ENCODE measurements at regions not wholly inside any gene's neighbourhood (a gene's known extent, or its start where the extent isn't known, plus 50 kb on each side); places are given as distances from the start of the nearest gene placed in this dataset.

DNA sequence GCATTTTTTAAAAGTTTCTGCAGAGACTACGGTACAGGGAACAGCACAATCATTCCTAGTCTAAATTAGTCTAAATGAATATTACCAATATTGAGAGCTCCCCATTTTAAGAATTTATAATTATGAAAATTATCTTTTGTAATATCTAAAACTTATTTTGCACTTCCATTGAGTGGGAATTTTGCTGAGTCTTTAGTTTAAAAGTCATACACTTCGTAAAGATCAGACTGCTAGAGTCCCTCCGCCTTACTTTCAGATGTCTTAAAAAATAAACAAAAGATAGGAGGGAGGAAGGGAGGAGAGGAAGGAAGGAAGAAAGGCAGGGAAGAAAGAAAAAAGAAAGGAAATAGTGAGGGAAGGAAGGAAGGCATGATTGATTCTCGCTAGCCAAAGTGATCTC is 278.2 kb upstream of the PRDM1 start:
- DNase-seq, result no peak

DNA sequence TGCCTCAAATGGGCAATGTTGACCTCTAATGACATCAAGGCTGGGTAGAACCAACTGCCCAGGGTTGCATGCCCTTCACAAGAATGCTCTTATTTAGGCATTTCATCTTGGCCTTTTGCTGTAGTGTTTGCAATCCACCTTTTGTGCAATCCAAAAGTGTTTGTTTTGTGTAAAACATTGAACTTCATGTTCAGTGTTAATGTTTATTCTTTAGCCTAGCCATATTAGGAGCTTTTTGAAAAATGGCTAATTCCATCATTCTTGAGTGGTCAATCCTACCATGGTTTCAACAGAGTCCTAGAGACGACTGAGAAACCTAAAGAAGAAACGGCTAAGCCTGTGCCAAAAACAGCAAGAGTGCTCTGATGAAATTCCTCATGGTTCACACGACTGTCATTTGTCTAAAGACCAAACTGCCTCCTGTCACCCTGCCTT is 279.6 kb upstream of the PRDM1 start:
- DNase-seq, result no peak

DNA sequence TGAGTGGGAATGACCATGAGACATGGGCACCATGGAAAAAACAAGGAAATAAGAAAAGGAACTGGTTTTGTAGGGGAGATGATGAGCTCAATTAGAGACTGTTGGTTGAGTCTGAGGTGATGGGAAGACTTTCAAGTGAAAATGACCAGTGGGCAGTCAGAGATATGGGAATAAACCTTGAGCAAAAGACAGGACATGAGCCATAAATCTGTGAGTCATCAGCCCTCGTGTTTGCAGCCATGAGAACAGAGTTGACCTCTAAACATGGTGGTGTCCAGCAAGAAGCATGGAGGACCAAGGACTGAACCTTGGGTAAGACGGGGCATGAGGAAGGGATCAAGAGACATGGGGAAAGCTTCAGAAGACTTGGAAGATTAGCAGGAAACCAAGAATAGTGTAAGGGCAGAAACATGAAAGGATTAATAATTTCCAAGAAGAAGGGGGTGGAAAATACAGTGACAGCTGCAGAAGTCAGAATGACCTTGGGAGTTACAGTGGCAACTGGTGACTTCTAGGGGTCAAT is 280.6 kb upstream of the PRDM1 start:
- DNase-seq, result no peak

DNA sequence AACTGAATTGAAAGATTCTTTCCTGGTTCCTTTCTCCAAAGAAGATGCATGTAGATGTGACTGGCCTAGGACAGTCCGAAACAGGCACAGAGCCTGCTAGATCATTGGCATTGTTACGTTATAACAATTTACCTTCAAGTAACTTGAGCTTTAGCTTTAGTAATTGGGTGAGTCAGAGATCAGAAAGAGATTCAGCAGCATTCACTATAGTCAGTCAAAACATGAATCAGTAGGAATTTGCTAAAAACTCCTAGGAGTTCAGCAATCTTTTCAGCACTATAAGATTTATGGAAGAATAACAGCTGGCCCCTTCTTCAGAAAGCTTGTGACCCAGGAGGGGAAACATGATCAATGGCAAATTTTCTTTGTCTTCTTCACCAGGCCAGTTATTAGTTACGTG is 281.7 kb upstream of the PRDM1 start:
- no peak for DNase-seq

DNA sequence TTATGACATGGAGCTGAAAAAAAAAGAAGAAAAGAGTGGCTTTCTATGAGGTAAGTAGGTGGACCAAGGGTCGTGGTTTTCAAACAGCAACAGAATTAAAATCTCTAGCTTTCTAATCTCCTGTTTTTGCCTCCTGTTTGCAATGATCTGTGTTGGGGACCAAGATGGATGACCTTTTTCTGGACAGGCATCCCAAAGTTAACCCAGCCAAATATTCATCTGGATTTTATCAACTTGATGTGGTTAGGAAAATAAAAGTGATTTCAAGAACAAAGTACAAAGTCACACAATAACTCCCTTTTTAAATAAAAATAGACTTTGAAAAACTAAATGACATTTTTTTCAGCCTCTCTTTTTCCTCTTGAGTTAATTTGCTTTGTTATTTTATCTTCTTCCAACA is 282.1 kb upstream of the PRDM1 start:
- no peak for DNase-seq

DNA sequence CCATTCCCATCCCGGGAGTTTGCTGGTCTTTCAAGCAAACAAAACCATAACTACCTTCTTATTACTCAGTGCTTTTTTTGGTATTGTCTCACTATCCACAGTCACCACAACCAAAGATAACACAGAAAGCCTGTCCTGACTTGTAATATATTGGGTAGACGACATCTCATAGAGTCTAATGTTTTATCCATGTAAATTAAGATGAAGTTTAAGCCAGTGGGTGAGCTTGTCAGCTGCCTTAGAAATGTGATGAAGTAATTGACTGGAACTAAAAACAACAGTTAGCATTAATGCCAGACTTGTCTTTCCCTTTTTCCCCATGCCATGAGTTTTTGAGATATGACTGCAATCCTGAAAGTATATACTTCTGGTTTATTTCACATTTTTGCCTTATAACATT is 282.7 kb upstream of the PRDM1 start:
- DNase-seq, result no peak

DNA sequence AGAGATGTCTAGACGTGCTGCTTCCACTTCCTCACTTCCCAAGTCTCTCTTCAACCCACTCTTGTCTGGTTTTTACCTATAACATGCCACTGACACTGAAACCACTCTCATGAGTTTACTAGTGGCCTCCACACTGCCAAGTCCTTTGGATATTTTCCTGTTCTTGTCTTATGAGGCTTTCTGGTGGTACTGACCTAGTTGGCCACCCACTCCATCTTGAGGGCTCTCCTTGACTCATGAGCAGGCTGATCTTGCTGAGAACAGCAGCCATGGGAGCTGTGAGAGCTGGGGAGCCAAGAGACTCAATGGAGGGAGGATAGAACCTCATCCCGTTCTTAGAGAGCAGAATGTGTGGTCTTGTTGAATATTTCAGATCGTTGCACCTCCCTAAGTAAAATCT is 283.4 kb upstream of the PRDM1 start:
- no peak for DNase-seq

DNA sequence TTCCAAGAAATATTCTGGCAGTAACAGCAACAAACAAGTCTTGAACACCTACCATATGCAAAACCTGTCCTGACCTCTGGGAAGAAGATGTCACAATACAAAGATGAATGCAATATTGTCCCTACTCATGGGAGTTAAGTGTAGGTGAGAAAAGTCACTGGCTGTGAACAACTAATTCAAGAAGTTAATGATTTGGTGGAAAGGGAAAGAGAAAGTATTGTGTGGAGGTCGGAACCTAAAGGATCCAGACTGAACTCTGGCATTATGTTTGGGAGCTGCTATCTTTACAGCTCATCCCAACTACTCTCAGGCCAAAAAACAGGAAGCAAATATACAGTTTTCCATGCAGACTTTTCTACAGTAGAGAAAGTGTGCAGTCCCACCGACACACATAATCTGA is 285.3 kb upstream of the PRDM1 start:
- no peak for DNase-seq

DNA sequence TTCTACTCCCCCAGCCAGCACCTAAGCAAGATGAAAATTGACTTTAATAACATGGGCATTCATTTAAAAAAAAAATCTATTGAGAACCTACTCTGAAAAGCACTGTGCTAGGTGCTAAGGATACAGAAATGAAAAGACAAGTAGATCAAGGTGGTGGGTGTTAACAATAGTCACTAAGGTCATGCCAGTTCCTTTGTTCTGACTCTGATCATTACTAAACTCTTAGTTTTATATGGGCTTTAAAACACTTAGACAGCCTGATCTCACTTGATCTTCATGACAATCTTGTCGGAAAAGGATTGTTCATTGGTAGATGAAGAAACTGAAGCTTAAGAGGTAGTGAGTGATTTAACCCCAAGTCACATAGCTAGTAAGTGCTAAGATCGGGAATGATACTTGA is 285.7 kb upstream of the PRDM1 start:
- DNase-seq, result no peak

DNA sequence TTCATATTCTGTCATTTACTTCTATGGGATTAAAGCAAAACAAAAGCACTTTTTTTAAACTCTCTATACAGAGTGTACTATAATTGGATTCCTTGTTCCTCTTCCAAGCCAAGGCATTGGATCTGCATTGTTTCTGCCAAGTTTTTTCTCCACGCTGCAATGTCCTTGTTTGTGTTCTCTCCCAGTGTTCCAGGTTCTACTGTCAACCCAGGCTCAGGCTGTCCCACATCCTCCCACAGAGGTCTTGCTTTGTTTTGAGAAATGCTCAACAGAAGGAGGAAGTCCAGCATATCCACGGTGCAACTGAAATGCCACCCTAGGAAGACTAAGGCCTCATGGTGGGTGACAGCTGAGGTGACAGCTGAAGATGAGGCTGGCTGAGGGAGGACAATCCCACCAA is 287.1 kb upstream of the PRDM1 start:
- no peak for DNase-seq

DNA sequence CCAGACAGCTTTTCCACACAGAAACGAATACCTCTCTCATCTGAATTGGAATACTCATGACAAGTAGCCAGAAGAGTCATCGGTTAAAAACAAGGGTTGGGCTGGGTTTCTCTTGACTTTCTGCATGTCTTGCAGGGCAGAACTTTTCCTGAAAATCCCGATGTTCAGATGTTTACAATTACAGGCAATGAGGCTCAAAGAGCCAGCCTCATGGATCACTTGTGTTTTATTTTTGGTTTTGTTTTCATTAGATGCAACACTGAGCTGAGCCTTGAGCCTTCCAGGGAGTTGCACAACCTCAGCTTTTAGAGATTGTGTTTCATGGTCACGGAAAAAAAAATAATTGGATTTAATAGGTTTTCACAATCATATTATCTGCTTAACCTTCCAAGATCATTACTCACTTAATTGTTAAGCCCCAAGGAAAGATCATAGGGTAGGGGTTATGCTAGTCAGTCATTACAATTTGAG is 288.1 kb upstream of the PRDM1 start:
- DNase-seq, result no peak

DNA sequence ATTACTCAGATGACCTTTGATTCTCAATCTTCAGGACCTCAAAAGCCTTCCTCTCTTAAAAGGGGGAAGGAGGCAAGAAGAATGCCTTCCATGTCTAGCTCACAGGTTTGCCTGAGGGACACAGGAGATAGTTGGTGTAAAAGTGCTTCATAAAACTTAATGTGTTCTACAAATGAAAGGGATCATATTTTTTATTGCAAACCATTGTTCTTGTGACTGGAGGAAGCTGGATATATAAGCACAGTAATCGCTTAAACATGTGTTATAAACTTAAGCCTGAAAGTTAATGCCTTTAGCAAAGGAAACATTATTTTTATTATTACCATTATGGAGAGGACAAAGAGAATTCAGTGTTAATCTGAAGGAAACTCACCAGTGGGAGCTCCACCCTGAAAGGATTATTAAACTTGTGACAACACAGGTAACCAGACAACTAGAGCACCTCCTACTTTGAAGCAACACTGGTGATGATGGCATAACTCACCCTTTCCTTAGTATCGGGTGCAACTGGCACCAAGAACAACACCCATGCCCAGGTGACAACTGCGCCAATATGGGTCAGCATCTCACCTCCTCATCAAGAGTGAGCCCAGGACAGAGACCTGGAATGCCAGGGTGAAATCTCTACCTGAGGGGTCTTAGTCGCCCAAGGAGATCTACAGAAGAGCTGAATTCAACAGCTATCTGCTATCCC is 288.7 kb upstream of the PRDM1 start:
- DNase-seq, result no peak

DNA sequence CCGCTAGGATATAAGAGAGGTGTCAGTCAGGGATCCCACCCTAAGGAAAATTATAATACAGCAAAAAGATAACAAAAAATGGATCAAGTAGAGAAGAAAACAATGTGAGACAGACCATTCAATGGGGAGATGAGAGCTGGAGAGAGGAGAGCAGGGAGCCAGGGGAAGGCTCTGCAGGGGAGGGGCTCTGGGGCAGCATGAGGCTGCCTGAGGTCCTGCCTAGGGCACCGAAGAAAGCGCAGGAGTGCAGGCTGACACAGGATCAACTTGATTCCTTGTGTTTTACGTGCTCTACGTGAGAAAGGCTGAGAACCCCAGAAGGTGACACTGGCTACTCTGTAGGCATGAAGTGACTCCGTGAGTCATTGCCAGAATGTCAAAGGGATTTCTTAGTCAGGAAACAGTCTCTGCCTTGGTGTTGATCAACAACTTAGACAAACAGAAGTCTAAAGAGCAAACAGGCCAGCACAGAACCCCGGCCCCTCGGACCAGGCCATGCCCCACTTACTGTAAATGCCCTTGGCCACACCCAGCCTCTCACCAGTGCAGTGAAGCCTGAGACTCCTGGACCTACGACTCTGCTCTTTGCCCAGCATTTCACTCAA is 290.1 kb upstream of the PRDM1 start:
- no peak for DNase-seq

DNA sequence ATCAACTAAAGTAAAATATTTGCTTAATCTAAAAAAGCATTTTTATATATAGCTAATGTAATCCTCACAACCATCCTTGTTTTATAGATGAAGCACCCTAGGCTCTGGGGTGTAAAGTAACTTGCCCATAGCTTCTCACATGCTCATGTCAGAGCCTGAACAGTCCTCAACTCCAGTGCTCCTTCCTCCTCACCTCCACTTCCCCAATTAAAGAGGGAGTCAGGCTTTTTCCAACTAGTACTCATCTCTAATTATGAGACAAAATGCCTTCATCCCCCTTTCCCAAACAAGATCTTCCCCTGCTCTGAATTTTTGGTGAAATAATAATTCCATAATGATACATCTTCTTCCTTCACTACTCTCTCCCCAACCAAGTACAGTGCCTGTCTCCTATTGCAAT is 290.8 kb upstream of the PRDM1 start:
- no peak for DNase-seq

DNA sequence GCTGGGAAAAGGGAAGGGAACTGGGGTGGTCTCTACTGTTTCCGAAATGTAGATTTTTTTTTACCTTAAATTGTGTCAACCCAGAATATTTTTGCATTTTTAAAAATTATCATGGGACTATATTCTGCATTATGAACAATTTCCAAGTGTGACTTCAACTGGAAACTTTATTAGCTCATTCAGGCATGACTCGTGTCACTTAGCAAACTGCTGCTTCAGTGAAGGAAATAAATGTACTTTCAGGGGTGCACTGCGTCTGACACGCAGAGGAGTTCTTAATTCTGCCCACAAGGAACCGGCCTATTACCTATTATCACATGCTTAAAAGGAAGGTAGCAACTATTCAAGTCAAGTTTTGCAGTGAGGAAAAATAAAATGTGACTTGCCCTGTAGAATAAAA is 291.3 kb upstream of the PRDM1 start:
- DNase-seq, result no peak

DNA sequence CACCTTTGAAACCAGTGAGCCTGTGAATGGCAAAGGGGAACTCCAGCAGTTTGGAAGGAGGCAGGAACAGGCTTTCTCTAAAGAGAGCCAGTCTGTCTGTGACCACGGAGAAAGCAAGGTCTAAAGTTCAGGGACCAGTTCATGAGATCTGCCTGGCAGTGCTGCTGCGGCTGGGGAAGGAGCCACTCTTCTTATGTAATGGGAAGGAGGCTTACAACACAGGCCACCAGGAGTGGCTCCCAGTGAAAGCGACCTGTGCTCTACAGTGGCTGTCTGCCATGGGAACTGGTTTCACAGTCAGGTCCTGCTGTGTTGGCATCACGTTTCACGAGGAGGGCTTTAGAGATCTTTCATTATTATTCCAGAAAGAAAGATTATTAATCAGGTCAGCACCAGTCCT is 291.9 kb upstream of the PRDM1 start:
- DNase-seq, result no peak

DNA sequence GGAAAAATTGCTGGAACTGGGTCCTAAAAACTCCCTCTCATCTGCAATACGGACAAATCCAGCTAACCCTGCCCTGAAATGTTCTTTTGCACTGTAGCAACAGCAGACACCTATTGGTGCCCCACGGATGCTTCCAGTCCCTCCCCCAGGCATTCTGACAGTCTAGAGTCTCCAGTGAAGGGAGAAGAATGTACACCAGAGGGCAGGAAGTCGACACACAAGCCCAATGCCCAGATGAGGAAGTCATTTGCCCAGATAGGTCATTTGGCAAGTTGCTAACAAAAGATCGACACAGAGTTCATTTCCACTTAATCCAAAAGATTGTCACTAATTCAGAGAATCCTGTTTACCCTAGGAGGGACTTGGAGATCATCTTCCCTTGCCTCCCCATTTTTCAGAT is 293.0 kb upstream of the PRDM1 start:
- peak; percentile 34 for DNase-seq

DNA sequence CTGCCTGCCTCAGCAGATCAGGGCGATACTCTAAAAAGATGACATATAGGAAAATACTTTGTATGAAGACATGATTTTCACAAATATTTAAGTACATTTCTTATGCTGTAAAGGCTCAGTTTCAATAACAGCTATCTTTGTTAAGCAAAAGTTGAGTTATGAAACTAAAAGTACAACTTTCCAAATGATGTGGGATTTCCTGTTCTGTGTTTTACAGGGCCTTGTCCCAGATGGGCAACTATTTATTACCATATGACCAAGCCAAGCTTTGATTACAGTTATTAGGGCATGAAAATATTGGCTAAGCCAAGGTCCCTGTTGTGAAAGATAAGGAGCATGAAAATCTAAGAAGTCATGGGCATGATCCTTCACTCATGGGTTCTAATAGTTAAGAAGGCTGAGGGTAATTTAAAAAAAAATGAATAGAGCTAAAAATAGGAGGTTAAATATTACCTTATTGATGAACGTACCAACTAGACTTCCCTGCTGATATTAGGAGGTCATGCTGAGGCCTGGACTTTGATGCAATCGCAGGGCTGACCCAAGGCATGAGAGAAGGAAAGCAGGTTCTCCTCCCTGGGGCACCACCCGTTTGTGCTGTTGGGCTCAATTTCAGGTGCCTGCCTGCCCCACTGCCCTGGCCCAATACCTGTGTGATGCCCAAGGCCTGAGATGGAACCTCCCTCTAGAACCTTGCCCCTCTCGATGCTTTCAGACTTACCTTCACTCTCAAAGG is 294.4 kb upstream of the PRDM1 start:
- DNase-seq, result no peak

DNA sequence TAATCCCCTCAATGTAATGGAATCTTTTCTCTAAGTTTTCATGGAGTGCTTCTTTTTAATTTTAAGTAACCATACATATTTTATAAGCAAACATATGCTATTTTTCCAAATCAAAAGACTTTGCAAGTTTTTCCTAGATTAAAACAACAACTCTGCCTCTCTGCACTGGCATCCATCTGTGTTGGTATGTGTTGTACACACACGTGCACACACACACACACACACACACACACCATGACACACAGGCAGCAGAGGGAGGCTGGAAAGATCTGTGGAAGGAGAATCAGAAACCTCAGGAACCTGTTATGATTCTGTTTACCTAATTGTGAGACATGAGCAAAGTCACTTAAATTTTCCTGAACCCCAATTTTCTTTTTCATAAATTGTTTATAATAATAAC is 295.0 kb upstream of the PRDM1 start:
- DNase-seq, result no peak

DNA sequence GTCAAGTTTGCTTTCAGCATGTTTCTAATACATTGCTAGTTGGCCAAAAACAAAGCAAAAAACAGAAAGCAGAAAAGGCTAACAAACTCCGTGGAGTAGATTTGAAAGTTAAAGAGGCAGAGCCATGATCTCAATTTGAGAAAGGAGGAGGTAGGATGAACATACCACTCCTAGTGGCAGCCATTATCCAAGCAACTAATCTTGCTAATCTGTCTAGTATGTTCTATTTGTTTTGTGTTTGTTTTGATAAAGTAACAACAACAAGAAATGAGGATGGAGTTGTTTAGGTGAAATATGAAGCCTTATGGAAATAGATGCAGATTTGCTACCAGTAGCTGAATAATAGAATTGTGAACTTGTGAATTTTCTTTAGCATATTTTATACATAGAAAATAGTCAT is 295.5 kb upstream of the PRDM1 start:
- no peak for DNase-seq

DNA sequence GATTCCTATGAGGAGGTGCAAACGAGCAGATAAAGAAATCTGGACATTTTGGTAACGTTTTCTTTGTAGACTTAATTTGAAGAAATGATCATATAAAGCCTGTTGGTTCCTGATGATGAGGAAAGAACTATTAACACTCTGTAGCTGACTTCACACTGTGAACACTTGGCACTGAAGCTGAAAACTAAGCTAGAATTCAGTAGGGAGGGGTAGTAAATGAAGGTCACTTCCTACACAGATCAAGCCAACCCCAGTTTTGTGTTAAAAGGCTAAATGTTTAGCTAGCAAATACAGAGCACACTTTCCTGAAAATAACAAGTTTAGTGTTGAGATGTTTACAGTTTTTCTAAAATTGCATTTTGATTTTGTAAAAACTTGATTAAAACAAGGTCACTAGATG is 296.2 kb upstream of the PRDM1 start:
- no peak for DNase-seq

DNA sequence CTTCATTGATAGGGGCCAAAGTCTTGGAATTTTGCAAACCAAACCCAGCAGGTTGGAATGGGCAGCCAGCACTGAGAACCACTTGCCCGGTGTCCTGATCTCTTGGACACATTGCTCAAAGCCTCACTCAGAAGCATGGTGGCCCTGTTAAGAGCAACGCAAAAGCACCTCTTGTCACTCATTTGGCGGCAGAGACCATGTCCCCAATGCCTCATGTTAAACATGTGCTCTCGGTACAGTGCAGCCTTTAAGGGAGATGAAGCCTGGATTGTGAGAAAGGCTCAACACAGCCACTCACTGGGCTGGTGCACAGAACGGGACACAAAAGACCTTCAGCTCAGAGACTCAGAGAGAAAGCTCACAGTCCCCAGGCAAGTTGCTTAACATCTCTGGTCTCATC is 298.4 kb upstream of the PRDM1 start:
- no peak for DNase-seq

DNA sequence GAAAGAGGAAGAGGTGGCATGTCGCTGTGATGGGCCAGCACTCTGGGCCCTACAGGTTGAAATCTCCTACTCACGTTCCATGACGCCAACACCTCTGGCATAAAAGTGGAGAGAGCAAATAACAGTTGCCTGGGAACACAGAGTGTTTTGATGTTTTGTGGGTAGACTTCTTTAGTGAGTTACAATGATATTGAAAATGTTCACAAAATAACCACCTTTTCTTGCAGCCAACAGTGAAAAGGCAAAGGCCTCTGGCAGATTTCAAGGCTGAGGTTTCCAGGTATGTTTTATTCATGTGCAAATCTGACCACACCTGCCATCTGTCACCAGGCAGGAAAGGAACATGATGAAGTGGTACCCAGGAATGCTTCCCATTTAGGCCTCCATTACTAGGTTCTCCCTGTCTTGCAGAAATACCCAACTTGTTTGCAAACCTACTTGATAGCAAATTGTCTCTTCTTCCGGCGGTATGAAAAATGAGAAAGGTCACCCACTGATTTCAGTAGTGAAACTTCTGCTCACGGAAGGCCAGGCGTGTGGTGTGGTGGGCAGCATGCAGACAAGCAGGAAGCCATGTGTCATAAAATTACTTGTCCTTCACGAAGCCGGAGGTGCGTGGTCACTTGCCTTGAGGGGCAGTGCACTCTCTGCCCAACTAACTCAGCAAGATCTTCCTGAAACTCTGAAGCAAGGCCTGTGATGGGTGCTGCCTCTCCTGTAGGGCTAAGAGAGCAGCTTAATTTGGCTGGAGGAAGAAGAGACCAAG is 299.1 kb upstream of the PRDM1 start:
- DNase-seq, result no peak
